ENCODE measurements at regions not wholly inside any gene's neighbourhood (a gene's known extent, or its start where the extent isn't known, plus 50 kb on each side); places are given as distances from the start of the nearest gene placed in this dataset.

DNA sequence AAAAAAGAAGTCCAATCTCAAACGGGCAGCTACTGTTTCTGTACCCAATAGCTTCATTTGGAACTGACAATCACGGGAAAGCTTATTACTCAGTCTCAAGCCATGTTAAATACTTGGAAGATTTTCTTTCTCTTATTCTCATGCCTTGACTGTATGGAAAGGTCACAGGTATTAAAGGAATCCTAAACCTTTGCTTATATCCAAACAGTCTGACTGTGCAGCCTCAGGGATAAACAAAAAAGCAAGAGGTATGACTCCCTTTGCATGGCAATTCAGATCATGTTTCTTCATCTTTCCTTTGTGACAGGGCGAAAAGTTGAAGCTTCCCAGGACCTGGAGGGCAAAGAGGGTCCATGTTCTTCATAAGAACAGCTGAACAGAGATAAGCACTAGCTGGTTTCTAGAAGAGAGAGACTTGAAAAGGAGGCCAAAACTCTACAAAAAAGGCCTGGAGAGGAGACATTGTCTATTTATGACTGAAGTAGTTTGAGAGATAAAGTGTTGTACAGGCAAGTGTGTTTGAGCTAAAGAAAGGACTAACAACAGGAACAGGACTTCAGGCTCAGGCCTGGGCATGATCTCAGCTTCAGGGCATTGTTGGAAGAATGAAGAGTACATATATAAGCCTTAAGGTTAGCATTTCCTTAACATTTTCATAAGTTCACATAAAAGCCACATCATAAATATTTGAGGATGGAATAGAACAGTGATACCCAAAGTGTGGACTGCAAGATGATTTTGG lies 231.0 kb upstream of the THRB start:
- DNase-seq: no peak
- WGBS: 74% methylated on average over 3 of the region's 3 CpGs
- H3K4me3 ChIP-seq (ENCODE audit: low read length): no peak overlapping the region
- no peaks in the 10 kb centered on the region for H3K4me1 ChIP-seq (ENCODE audit: control insufficient read depth, insufficient read depth, low read length)
- intact Hi-C loops (cut with DNase I): no loop called here
- no peak overlapping the region for H3K27ac ChIP-seq (ENCODE audit: low read length)
- H3K27me3 ChIP-seq (ENCODE audit: control insufficient read depth, insufficient read depth): no peaks in the 10 kb centered on the region
- no peak for ATAC-seq
- H3K9me3 ChIP-seq (ENCODE audit: control insufficient read depth, low read length): no peaks in the 10 kb centered on the region

DNA sequence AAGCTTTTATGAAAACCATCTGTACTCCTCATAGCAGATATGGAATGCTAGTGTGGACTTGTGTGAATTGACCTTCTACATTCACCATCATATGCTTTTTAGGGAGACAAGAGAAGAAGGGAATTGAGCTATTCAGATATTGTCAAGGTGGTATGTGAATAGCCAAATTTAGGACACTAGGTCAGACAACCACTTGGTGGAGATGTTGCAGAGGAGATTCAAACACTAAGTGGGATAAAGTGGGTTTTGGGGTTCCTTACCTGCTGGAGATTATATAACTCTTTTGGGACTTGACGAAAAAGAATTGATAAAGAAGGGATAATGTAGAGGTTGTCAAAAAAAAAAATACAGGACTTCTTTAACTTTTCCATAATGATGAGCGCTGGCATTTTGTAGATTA lies 231.8 kb upstream of the THRB start:
- WGBS: 96% methylated on average over 2 of the region's 2 CpGs
- DNase-seq: no peak
- no peaks in the 10 kb centered on the region for H3K9me3 ChIP-seq (ENCODE audit: control insufficient read depth, low read length)
- no peak for ATAC-seq
- no peak overlapping the region for H3K27ac ChIP-seq (ENCODE audit: low read length)
- H3K27me3 ChIP-seq (ENCODE audit: control insufficient read depth, insufficient read depth): no peaks in the 10 kb centered on the region
- H3K4me3 ChIP-seq (ENCODE audit: low read length): no peak overlapping the region
- H3K4me1 ChIP-seq (ENCODE audit: control insufficient read depth, insufficient read depth, low read length): no peaks in the 10 kb centered on the region
- intact Hi-C loops (cut with DNase I): no loop called here

DNA sequence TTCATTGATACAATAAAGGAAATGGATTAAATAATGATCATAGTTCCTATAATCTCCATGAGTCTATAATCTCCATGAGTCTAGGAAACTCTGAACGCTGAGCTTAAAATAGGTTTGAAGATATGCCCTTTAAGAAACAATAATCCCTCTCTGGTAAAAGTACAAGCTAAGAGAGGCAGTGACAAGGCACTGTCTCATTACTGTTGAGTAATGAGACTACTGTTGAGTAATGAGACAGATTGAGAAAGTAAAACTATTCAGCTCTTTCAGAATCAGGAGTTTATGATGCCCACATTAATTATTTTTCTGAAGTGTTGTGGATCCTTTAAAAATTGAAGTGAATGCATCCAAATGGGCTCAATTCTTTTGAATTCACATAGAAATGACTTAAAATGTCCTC lies 235.5 kb upstream of the THRB start:
- Histone ChIP-seq H3K9me3 (ENCODE audit: control insufficient read depth, low read length) (no peaks in the 10 kb centered on the region), H3K27me3 (ENCODE audit: control insufficient read depth, insufficient read depth) (no peaks in the 10 kb centered on the region), H3K4me1 (ENCODE audit: control insufficient read depth, insufficient read depth, low read length) (no peaks in the 10 kb centered on the region), H3K4me3 (ENCODE audit: low read length) (no peak overlapping the region), H3K27ac (ENCODE audit: low read length) (no peak overlapping the region)
- DNase-seq (no peak), ATAC-seq (no peak)
- 66% methylated on average over 1 of the region's 1 CpG for WGBS
- intact Hi-C loops (cut with DNase I): no loop called here

DNA sequence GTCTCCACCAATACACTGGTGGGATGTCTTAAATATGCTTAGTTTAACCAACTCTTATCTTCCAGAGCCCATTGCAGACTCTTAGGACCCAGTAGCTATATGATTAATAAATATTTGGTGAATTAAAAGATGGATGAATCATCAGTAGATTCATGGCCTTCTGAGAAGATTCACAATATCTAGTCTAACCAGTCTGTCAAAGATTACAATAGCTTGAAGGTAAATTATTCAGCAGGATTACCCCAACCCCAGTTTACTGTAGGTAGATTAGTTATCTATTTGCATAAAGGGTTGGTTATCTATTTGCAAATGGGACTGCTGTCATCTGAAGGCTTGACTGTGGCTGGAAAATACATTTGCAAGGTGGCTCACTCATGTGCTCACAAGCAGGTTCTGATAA lies 239.4 kb upstream of the THRB start:
- Histone ChIP-seq H3K4me1 (ENCODE audit: control insufficient read depth, insufficient read depth, low read length) (no peaks in the 10 kb centered on the region), H3K27me3 (ENCODE audit: control insufficient read depth, insufficient read depth) (no peaks in the 10 kb centered on the region), H3K9me3 (ENCODE audit: control insufficient read depth, low read length) (no peaks in the 10 kb centered on the region), H3K27ac (ENCODE audit: low read length) (no peak overlapping the region), H3K4me3 (ENCODE audit: low read length) (no peak overlapping the region)
- DNase-seq (no peak), ATAC-seq (no peak)
- intact Hi-C loops (cut with DNase I): no loop called here

DNA sequence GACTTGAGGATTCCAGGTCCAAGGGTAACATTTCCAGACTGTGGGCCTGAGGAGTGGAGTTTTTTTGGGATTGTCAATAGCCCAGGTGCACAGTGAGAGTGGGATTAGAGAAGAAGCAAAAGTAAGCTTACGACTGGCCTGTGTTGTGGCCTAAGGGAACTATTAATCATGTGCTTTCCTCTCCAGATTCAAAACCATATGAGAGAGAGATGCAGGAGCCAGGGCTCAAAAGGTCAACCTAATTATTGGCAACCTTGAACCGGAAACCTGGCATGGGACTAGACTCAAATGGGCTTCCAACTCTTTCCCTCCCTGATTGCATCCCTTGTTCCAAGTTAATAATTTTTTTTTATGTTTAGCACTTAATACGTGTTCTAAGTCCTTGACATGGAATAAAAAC lies 242.1 kb upstream of the THRB start:
- no peak overlapping the region for H3K4me3 ChIP-seq (ENCODE audit: low read length)
- ATAC-seq: no peak
- H3K27me3 ChIP-seq (ENCODE audit: control insufficient read depth, insufficient read depth): no peaks in the 10 kb centered on the region
- WGBS: 54% methylated on average over 3 of the region's 3 CpGs
- DNase-seq: no peak
- no peak overlapping the region for H3K27ac ChIP-seq (ENCODE audit: low read length)
- H3K9me3 ChIP-seq (ENCODE audit: control insufficient read depth, low read length): no peaks in the 10 kb centered on the region
- no peaks in the 10 kb centered on the region for H3K4me1 ChIP-seq (ENCODE audit: control insufficient read depth, insufficient read depth, low read length)
- intact Hi-C loops (cut with DNase I): no loop called here

DNA sequence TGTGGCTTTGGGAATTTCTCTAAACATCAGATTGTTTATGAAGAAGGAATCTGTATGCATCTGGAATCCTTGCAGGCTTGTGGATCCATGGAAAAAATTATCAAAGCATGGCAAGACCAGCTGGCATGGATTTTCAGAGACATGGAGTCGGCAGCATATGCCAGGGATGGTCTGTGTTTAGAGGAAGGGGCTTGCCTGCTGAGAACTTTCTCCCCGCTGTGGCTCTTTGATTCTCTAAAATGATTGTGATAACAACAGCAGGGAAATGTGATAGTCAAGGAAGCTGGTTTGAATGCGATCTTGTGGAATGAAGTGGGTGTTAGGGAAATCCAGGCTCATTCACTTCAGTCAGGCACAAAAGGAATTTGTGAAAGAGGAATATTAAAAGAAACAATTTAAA lies 245.7 kb upstream of the THRB start:
- ATAC-seq (no peak), DNase-seq (no peak)
- no peaks in the 10 kb centered on the region for H3K9me3 ChIP-seq (ENCODE audit: control insufficient read depth, low read length)
- H3K4me3 ChIP-seq (ENCODE audit: low read length): no peak overlapping the region
- WGBS: 39% methylated on average over 3 of the region's 3 CpGs
- no peaks in the 10 kb centered on the region for H3K27me3 ChIP-seq (ENCODE audit: control insufficient read depth, insufficient read depth)
- intact Hi-C loops (cut with DNase I): no loop called here
- H3K4me1 ChIP-seq (ENCODE audit: control insufficient read depth, insufficient read depth, low read length): no peaks in the 10 kb centered on the region
- no peak overlapping the region for H3K27ac ChIP-seq (ENCODE audit: low read length)

DNA sequence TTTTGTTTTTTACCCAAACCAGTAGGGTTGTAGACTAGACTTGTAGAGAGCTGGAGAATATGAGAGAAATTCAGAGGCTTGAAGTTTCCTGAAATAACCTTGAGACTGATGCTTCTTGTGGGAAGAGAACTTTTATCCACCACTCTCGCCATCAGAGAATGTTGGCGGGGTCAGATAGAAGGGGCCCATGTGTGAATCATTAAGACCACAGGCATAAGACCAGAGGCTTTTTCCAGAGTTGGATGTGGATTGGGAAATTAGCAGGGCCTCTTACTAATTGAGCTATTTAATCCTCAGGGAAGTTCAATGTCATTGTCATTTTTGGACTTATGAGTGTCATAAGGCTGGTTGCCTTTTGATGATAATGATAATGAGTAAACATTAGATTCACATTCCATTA lies 246.9 kb upstream of the THRB start:
- Histone ChIP-seq H3K4me1 (ENCODE audit: control insufficient read depth, insufficient read depth, low read length) (no peaks in the 10 kb centered on the region), H3K27me3 (ENCODE audit: control insufficient read depth, insufficient read depth) (no peaks in the 10 kb centered on the region), H3K9me3 (ENCODE audit: control insufficient read depth, low read length) (no peaks in the 10 kb centered on the region), H3K27ac (ENCODE audit: low read length) (no peak overlapping the region), H3K4me3 (ENCODE audit: low read length) (no peak overlapping the region)
- intact Hi-C loops (cut with DNase I): no loop called here
- no peak for DNase-seq
- whole genome bisulfite sequencing: 94% methylated on average over 2 of the region's 2 CpGs
- ATAC-seq: no peak

DNA sequence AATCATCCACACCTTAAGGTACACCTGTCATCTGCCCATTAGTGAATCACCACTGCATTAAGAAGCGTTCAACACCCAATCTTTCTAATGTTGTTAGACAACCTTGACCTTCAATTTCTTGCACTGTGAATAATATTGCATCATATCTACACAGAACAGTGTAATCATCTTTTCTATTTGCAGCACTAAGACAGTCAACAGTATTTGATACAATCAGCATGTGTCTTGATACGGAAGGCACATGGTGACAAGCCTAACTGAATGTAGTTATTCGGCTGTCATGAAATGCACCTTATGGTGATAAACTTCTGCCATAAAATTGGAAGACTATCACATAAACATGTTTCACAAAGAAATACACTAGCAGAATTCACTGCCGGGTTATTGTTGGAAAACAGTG lies 253.9 kb upstream of the THRB start:
- Histone ChIP-seq H3K27me3 (ENCODE audit: control insufficient read depth, insufficient read depth) (no peaks in the 10 kb centered on the region), H3K9me3 (ENCODE audit: control insufficient read depth, low read length) (no peaks in the 10 kb centered on the region), H3K4me3 (ENCODE audit: low read length) (no peak overlapping the region), H3K27ac (ENCODE audit: low read length) (no peak overlapping the region), H3K4me1 (ENCODE audit: control insufficient read depth, insufficient read depth, low read length) (no peaks in the 10 kb centered on the region)
- ATAC-seq: no peak
- DNase-seq: no peak
- intact Hi-C loops (cut with DNase I): no loop called here
- WGBS: 80% methylated on average over 4 of the region's 4 CpGs

DNA sequence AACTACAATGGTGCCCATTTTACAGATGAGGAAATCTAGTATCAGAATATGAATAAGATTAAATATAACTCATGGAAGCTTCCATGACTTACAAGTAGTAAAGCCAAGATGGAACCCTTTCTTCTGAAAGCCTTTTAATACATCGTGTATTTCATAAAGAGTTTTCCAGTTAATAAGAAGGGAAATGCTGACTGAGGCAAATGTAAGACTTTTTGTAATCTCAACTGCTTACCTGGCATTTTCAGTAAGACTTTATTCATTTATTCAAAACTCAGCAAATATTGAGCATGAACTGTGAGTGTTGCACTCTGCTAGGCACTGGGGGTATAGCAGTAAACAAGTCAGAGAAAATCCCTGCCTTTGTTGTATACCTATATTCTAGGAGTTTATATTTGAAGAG lies 256.4 kb upstream of the THRB start:
- no peak for DNase-seq
- Histone ChIP-seq H3K4me1 (ENCODE audit: control insufficient read depth, insufficient read depth, low read length) (no peaks in the 10 kb centered on the region), H3K27me3 (ENCODE audit: control insufficient read depth, insufficient read depth) (no peaks in the 10 kb centered on the region), H3K4me3 (ENCODE audit: low read length) (no peak overlapping the region), H3K27ac (ENCODE audit: low read length) (no peak overlapping the region), H3K9me3 (ENCODE audit: control insufficient read depth, low read length) (no peaks in the 10 kb centered on the region)
- no peak for ATAC-seq
- 92% methylated on average over 1 of the region's 1 CpG for whole genome bisulfite sequencing
- intact Hi-C loops (cut with DNase I): no loop called here

DNA sequence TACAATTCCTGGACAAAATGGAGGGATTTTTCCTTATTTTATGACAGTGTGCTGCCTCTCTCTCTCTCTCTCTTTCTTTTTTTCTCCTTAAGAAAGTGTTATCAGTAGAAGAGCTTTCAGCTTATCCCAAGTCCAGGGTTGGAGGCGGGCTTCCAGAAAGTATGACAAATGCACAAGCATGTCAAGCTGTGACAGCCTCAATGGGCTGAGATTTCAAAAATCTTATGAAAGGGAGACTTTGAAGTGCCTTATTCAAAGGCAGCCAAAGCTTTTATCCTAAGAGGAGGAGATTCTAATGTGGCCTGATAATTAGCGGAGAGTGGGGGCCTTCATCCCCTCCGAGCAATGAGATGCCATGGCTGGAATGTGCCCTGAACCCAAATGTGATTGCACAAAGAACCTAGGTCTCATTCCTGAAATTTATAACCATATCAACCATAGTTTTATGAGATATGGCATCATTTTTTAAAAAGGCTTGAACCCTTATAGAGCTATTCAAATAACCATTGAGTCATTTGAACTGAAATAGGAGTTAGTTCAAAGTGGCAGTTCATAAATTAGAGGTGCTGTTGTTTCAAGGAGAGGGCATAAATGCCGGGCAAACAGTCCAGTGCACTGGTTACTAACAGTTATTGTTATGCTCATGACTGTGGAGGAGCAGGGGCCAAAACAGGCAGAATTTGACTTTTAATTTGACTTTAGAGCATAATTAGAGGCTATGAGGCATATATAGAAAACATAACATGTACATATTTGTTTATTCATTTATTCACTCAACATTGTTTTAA lies 261.6 kb upstream of the THRB start:
- Histone ChIP-seq H3K27me3 (ENCODE audit: control insufficient read depth, insufficient read depth) (no peaks in the 10 kb centered on the region), H3K4me3 (ENCODE audit: low read length) (no peak overlapping the region), H3K4me1 (ENCODE audit: control insufficient read depth, insufficient read depth, low read length) (no peaks in the 10 kb centered on the region), H3K27ac (ENCODE audit: low read length) (no peak overlapping the region), H3K9me3 (ENCODE audit: control insufficient read depth, low read length) (no peaks in the 10 kb centered on the region)
- WGBS: 57% methylated on average over 4 of the region's 4 CpGs
- DNase-seq: no peak
- intact Hi-C loops (cut with DNase I): no loop called here
- ATAC-seq: no peak

DNA sequence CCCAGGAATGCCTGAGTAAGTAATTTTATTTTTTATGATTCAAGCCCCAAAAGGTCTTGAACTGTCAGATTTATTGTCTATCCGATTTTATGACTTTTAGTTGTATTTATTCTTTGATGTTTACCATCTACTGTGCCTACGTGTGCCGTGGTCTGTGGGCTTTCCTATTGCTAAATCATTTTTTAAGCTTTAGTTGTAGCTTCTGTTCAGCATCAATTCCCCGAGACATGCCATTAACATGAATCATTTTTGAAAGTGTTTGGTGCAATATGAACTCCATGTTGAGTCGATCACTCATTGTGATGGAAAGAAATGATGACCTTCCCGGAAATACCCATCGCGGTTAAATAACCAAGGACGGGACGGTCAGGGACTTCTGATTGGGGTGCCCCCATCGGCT lies 268.7 kb upstream of the THRB start:
- 87% methylated on average over 11 of the region's 11 CpGs for WGBS
- Histone ChIP-seq H3K27me3 (ENCODE audit: control insufficient read depth, insufficient read depth) (peaks cover 3% of the 10 kb centered on the region), H3K27ac (ENCODE audit: low read length) (no peak overlapping the region), H3K4me3 (ENCODE audit: low read length) (no peak overlapping the region), H3K9me3 (ENCODE audit: control insufficient read depth, low read length) (no peaks in the 10 kb centered on the region), H3K4me1 (ENCODE audit: control insufficient read depth, insufficient read depth, low read length) (no peaks in the 10 kb centered on the region)
- ATAC-seq: no peak
- DNase-seq: no peak
- intact Hi-C loops (cut with DNase I): loop anchor here in 1 of 4 donors (10.0 kb wide), 1 partner anchor 831 kb away; no protein-coding TSS in a partner anchor

All from right cardiac atrium (tissue), 5 donors.